ENCODE measurements at regions not wholly inside any gene's neighbourhood (a gene's known extent, or its start where the extent isn't known, plus 50 kb on each side); places are given as distances from the start of the nearest gene placed in this dataset.

- BruUV-seq (replicated peaks) = no TSS peak
- H3K9ac ChIP-seq (ENCODE audit: low read length) = no peak overlapping the region
These were observed 102.3 kb downstream of the HTR1B start for GRCh38 chr6:77361018-77361417.

More at GRCh38 chr6:77361018-77361417, 102.3 kb downstream of the HTR1B start:
- no peaks in the 10 kb centered on the region for H3K36me3 ChIP-seq (ENCODE audit: control insufficient read depth in 1 of 2, insufficient read depth in 2 of 2, low read length in 2 of 2)
- no peak overlapping the region for H3K27ac ChIP-seq (ENCODE audit: low read depth, low read length)
- intact Hi-C loops (cut with micrococcal nuclease) = no loop called here
- no peaks in the 10 kb centered on the region for H3K79me2 ChIP-seq (ENCODE audit: insufficient read depth, low read length)
- no peak overlapping the region for H3K4me3 ChIP-seq (replicated peaks in 1 of 2; ENCODE audit: low read depth in 1 of 2, low read length in 2 of 2)
- no peak overlapping the region for H3K4me2 ChIP-seq (ENCODE audit: low read length)
- DNase-seq (ENCODE audit: low read depth, low spot score) (no peak), ATAC-seq (no peak)
- ChIA-PET RAD21 (ENCODE audit: low non-redundant PET in 1 of 2, low total read pairs in 2 of 2, uncharacterized antibody in 2 of 2, unreplicated experiment in 2 of 2) (no interaction called here), CTCF (interaction anchor here (0.7 kb wide), 1 partner anchor 236 kb away, joined by 3 read pairs; no protein-coding TSS in a partner anchor), POLR2A (no interaction called here)
- H3K9me3 ChIP-seq (ENCODE audit: control insufficient read depth in 1 of 2, insufficient read depth in 1 of 2, low read depth in 1 of 2, low read length in 2 of 2) = peaks cover 0 to 6% of the 10 kb centered on the region in 2 experiments; a peak in 1 of 4 replicates
- no peaks in the 10 kb centered on the region for H4K20me1 ChIP-seq (ENCODE audit: insufficient read depth)
- H2AFZ ChIP-seq (ENCODE audit: low read depth, low read length, poor library complexity, severe bottlenecking) = no peak overlapping the region
- no peaks in the 10 kb centered on the region for H3K9me2 ChIP-seq (ENCODE audit: insufficient read depth)
- H3K4me1 ChIP-seq (ENCODE audit: control insufficient read depth in 1 of 2, insufficient read depth in 2 of 2, low read length in 2 of 2) = no peaks in the 10 kb centered on the region
- TF ChIP-seq EGR1 (IDR thresholded peaks at IDR 0.05; ENCODE audit: low read depth) = no peak
- no peak for TF ChIP-seq TCF7L2 (IDR thresholded peaks at IDR 0.05; ENCODE audit: borderline replicate concordance, extremely low read depth, insufficient read depth, insufficient read length)
- TF ChIP-seq POLR2A (IDR thresholded peaks at IDR 0.05; ENCODE audit: borderline replicate concordance, extremely low read depth, insufficient read depth, insufficient read length) = no peak
- TF ChIP-seq REST (IDR thresholded peaks at IDR 0.05; ENCODE audit: low read depth) = no peak
- TF ChIP-seq POLR2AphosphoS5 (IDR thresholded peaks at IDR 0.05; ENCODE audit: low read depth, low read length) = no peak
- no peaks in the 10 kb centered on the region for H3K27me3 ChIP-seq (ENCODE audit: insufficient read depth, low read length)
